ENCODE measurements at regions not wholly inside any gene's neighbourhood (a gene's known extent, or its start where the extent isn't known, plus 50 kb on each side); places are given as distances from the start of the nearest gene placed in this dataset.
"Not testable (repeated sequence)": the region's sequence is repeated elsewhere in the genome, so short reads cannot be mapped to it uniquely, and the experiment has no call there.

DNA sequence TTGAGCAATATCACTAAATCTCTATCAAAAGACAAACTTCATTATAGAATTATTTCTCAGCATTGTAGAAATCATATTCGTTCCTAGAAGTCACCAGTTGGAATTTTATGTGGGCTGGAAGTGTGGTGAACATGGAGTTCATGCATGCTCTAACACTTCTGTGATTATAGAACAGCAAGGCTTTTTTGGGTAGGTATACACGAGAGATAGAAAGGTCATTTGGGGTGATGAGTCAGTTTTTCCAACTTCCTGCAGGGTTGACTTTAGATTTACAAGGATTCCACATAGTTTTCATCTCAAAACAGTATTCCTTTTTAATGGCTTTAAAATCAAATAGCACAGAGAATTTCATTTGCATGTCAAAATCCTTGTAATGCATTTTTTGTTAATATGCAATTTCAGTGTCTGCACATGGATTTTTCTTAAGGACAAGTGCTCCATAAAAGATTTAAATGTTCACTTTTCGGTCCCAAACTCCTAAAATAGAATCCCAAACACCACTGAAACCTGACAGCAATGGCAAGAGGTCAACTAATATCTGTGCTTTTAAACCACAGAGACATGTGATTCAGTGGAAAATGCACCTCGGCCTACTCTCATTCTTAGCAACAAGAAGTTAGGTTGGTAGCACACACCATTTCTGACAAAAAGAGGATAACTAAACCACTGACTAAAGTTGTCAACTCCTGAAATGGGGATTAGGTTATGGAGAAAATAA, 211.0 kb downstream of the MOXD1 start:
- TF ChIP-seq, protein P1, sequence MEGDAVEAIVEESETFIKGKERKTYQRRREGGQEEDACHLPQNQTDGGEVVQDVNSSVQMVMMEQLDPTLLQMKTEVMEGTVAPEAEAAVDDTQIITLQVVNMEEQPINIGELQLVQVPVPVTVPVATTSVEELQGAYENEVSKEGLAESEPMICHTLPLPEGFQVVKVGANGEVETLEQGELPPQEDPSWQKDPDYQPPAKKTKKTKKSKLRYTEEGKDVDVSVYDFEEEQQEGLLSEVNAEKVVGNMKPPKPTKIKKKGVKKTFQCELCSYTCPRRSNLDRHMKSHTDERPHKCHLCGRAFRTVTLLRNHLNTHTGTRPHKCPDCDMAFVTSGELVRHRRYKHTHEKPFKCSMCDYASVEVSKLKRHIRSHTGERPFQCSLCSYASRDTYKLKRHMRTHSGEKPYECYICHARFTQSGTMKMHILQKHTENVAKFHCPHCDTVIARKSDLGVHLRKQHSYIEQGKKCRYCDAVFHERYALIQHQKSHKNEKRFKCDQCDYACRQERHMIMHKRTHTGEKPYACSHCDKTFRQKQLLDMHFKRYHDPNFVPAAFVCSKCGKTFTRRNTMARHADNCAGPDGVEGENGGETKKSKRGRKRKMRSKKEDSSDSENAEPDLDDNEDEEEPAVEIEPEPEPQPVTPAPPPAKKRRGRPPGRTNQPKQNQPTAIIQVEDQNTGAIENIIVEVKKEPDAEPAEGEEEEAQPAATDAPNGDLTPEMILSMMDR (IDR thresholded peaks at IDR 0.05; ENCODE audit: low read depth, low read length) = no peak
- H3K4me3 ChIP-seq (ENCODE audit: low read depth, low read length) = no peak overlapping the region

DNA sequence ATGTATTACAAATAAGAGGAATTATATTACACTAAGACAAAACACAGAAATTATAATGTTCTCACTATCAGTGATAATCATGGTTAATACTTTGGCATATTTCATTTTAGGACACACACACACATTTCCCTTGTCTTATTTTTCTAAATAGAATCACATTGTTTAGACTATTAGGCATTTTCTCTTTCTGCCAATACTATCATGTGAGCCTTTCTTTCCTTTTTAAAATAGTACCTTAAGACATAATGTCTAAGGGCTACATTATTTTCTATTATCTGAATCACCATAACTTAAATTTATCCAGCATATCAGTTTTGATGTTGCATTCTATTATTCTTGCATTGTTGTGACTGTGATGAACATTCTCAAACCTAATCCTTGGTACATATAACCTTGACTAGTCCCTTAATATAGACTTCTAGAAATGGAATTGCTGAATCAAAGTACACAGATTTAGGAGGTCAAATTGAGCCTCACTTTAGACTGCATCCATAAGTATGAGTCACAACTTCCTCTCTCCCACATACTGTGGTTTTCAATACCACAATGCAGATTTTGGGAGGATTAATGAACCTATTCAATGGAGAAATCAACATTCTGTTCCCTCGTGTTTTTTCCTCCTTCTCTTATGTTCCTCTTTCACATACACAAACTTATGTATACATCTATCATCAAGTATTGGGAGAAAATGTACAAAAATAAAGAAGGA, 212.6 kb downstream of the MOXD1 start:
- no peak overlapping the region for H3K4me3 ChIP-seq (ENCODE audit: low read depth, low read length)
- TF ChIP-seq, protein P1 (IDR thresholded peaks at IDR 0.05; ENCODE audit: low read depth, low read length) = no peak

DNA sequence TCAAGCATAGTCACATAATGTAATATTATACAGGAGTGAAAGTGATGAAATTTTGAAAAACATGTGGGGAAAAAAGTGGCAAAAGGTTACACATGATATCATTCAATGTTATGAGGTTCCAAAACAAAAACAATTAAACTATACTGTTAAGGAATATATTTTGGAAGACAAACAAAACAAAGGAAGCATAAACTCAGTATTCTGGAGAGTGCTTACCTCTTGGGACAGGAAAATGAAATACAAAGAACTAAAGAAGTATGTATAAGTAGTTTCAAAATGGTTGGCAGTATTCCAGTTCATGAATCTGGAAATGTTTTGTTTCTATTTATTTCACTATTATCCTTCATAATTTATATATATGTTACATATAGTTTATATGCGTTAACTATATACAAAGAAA, 213.5 kb downstream of the MOXD1 start:
- TF ChIP-seq, protein P1 (IDR thresholded peaks at IDR 0.05; ENCODE audit: low read depth, low read length) = no peak
- no peak overlapping the region for H3K4me3 ChIP-seq (ENCODE audit: low read depth, low read length)

DNA sequence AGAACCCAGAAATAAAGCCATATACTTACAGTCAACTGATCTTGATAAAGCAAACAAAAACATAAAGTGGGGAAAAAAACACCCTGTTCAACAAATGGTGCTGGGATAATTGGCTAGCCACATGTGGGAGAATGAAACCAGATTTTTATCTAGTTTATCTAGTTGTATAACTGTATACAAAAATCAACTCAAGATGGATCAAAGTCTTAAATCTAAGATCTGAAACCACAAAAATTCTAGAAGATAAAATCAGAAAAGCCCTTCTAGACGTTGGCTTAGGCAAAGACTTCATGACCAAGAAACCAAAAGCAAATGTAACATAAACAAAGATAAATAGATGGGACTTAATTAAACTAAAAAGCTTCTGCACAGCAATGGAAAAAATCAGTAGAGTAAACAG, 216.3 kb downstream of the MOXD1 start:
- H3K4me3 ChIP-seq (ENCODE audit: low read depth, low read length) = not testable (repeated sequence)

DNA sequence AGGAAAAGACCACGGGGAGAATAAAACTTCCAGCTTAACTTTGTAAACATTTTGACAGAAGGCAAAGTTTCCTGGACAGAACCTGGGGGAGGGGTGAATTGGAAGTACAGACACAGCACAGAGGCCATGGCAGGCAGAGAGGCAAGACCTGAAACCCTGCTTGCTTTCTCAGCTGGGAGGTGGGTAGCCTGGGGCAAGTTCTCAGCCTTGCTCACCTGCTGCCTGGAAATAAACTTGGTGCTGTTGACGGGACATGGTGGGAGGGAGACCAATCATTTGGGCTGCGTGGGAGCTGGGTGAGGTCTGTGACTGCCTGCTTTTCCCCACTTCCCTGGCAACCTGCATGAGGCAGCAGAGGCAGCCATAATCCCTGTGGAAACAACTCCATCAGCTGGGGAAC, 221.3 kb downstream of the MOXD1 start:
- TF ChIP-seq, protein P1 (IDR thresholded peaks at IDR 0.05; ENCODE audit: low read depth, low read length) = no peak
- no peak overlapping the region for H3K4me3 ChIP-seq (ENCODE audit: low read depth, low read length)

DNA sequence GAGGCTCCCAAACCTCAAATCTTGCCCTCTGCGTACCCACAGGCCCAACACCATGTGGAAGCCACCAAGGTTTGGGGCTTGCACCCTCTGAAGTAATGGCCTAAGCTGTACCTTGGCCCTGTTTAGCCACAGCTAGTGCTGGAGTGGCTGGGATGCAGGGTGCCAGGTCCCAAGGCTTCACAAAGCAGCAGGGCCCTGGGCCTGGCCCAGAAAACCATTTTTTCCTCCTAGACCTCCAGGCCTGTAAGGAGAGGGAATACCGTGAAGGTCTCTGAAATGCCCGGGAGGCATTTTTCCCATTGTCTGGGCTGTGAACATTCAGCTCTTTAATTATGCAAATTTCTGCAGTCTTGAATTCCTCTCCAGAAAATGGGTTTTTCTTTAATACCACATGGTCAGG, 223.7 kb upstream of the CCN2 start:
- H3K4me3 ChIP-seq (ENCODE audit: low read depth, low read length) = no peak overlapping the region
- TF ChIP-seq, protein P1 (IDR thresholded peaks at IDR 0.05; ENCODE audit: low read depth, low read length) = no peak

DNA sequence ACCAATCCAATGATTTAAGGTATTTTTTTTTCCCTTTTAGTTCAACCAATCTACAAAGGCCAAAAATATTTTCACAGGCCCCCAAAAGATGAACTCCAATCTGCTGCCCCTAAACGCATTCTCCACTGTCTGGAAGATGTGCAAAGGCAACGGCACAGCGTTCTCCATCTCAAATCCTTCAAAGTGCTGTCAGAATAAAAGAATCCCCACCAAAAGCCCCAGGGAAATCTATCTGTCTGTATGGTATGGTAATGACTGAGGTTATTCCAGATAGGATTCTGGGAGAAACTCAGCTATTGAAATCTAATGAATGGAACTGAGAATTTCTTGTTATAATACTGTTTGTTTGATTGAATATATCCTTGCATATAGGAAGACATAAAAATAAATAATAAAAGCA, 217.8 kb upstream of the CCN2 start:
- TF ChIP-seq, protein P1 (IDR thresholded peaks at IDR 0.05; ENCODE audit: low read depth, low read length) = no peak
- no peak overlapping the region for H3K4me3 ChIP-seq (ENCODE audit: low read depth, low read length)

Data from WI38 (cell line).